ENCODE measurements at regions not wholly inside any gene's neighbourhood (a gene's known extent, or its start where the extent isn't known, plus 50 kb on each side); places are given as distances from the start of the nearest gene placed in this dataset.
"Not testable (repeated sequence)": the region's sequence is repeated elsewhere in the genome, so short reads cannot be mapped to it uniquely, and the experiment has no call there.

- no peak for DNase-seq (ENCODE audit: low spot score)
Observed at GRCh38 chr14:85878874-85879273, 348.9 kb downstream of the FLRT2 start.

- DNase-seq (ENCODE audit: low spot score), result no peak
Observed at GRCh38 chr14:85873006-85873405, 343.1 kb downstream of the FLRT2 start.

GRCh38 chr14:85867450-85867849, 337.5 kb downstream of the FLRT2 start:
- peak; percentile 23 for DNase-seq (ENCODE audit: low spot score)

- no peak for DNase-seq (ENCODE audit: low spot score)
Observed at GRCh38 chr14:85865701-85866100, 335.8 kb downstream of the FLRT2 start.

- DNase-seq (ENCODE audit: low spot score), result no peak
Observed at GRCh38 chr14:85858634-85859033, 328.7 kb downstream of the FLRT2 start.

- DNase-seq (ENCODE audit: low spot score), result no peak
Observed at GRCh38 chr14:85856430-85856829, 326.5 kb downstream of the FLRT2 start.

- DNase-seq (ENCODE audit: low spot score), result no peak
Observed at GRCh38 chr14:85853996-85854526, 324.1 kb downstream of the FLRT2 start.

- no peak for DNase-seq (ENCODE audit: low spot score)
Observed at GRCh38 chr14:85852906-85853305, 323.0 kb downstream of the FLRT2 start.

- not testable (repeated sequence) for DNase-seq (ENCODE audit: low spot score)
Observed at GRCh38 chr14:85852123-85852522, 322.2 kb downstream of the FLRT2 start.

GRCh38 chr14:85830549-85830948, 300.6 kb downstream of the FLRT2 start:
- not testable (repeated sequence) for DNase-seq (ENCODE audit: low spot score)

- not testable (repeated sequence) for DNase-seq (ENCODE audit: low spot score)
Observed at GRCh38 chr14:85829601-85830000, 299.7 kb downstream of the FLRT2 start.

GRCh38 chr14:85824526-85824925, 294.6 kb downstream of the FLRT2 start:
- no peak for DNase-seq (ENCODE audit: low spot score)

GRCh38 chr14:85822236-85822635, 292.3 kb downstream of the FLRT2 start:
- DNase-seq (ENCODE audit: low spot score), result no peak

GRCh38 chr14:85817430-85817829, 287.5 kb downstream of the FLRT2 start:
- no peak for DNase-seq (ENCODE audit: low spot score)

- no peak for DNase-seq (ENCODE audit: low spot score)
Observed at GRCh38 chr14:85813040-85813439, 283.1 kb downstream of the FLRT2 start.

- no peak for DNase-seq (ENCODE audit: low spot score)
Observed at GRCh38 chr14:85811340-85811739, 281.4 kb downstream of the FLRT2 start.

- DNase-seq (ENCODE audit: low spot score), result no peak
Observed at GRCh38 chr14:85799668-85800067, 269.7 kb downstream of the FLRT2 start.

- DNase-seq (ENCODE audit: low spot score), result no peak
Observed at GRCh38 chr14:85798856-85799255, 268.9 kb downstream of the FLRT2 start.

GRCh38 chr14:85793533-85793932, 263.6 kb downstream of the FLRT2 start:
- DNase-seq (ENCODE audit: low spot score), result no peak

GRCh38 chr14:85789506-85789905, 259.6 kb downstream of the FLRT2 start:
- no peak for DNase-seq (ENCODE audit: low spot score)

- no peak for DNase-seq (ENCODE audit: low spot score)
Observed at GRCh38 chr14:85788470-85789233, 258.7 kb downstream of the FLRT2 start.

- no peak for DNase-seq (ENCODE audit: low spot score)
Observed at GRCh38 chr14:85766295-85766694, 236.4 kb downstream of the FLRT2 start.

- no peak for DNase-seq (ENCODE audit: low spot score)
Observed at GRCh38 chr14:85764822-85765221, 234.9 kb downstream of the FLRT2 start.

GRCh38 chr14:85762526-85762925, 232.6 kb downstream of the FLRT2 start:
- no peak for DNase-seq (ENCODE audit: low spot score)

Data from HuH-7.5 (cell line).